Testis (tissue), 2 donors: ENCODE measurements at regions not wholly inside any gene's neighbourhood (a gene's known extent, or its start where the extent isn't known, plus 50 kb on each side); places are given as distances from the start of the nearest gene placed in this dataset.

Experiments used
- POLR2A ChIP-seq: fragments of 450-650 bp; IDR thresholded peaks from one replicate; pipeline ENCODE4 v1.6.1; 2017; ENCODE audit warnings: antibody characterized with exemption, mild to moderate bottlenecking, moderate library complexity
- TF ChIP-seq, protein P1 (sequence below), 3 experiments: fragments of 450-650 bp in 2 of 3; fragments of 200-600 bp in 1 of 3; sonication (generic) in 1 of 3; IDR thresholded peaks; one replicate each; pipeline ENCODE4 v1.5.1; 2016 to 2019; ENCODE audit warnings: antibody characterized with exemption in 3 of 3, mild to moderate bottlenecking in 2 of 3, moderate library complexity in 1 of 3

- TF ChIP-seq, protein P1, sequence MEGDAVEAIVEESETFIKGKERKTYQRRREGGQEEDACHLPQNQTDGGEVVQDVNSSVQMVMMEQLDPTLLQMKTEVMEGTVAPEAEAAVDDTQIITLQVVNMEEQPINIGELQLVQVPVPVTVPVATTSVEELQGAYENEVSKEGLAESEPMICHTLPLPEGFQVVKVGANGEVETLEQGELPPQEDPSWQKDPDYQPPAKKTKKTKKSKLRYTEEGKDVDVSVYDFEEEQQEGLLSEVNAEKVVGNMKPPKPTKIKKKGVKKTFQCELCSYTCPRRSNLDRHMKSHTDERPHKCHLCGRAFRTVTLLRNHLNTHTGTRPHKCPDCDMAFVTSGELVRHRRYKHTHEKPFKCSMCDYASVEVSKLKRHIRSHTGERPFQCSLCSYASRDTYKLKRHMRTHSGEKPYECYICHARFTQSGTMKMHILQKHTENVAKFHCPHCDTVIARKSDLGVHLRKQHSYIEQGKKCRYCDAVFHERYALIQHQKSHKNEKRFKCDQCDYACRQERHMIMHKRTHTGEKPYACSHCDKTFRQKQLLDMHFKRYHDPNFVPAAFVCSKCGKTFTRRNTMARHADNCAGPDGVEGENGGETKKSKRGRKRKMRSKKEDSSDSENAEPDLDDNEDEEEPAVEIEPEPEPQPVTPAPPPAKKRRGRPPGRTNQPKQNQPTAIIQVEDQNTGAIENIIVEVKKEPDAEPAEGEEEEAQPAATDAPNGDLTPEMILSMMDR (IDR thresholded peaks at IDR 0.05), result no peak
- TF ChIP-seq POLR2A, result no peak
These were observed 67.3 kb upstream of the FOXN2 start for GRCh38 chr2:48247206-48247605.
